Activated T-helper 17 cell treated with anti-CD3 and anti-CD28 coated beads, Interleukin-2, amount 50 U/mL, for 72 hours (primary cell): ENCODE measurements at regions not wholly inside any gene's neighbourhood (a gene's known extent, or its start where the extent isn't known, plus 50 kb on each side); places are given as distances from the start of the nearest gene placed in this dataset.

Experiments used
- ATAC-seq: fragments of 150-1000 bp; cut with Tn5 transposase; replicated peaks from 2 replicates; pipeline ENCODE4 v1.10.0; 2021; ENCODE audit warnings: mild to moderate bottlenecking, moderate library complexity
- H3K27ac Mint-ChIP-seq: one replicate; pipeline ENCODE4 v1.8.0; 2022; ENCODE audit warnings: mixed read lengths
- H3K27me3 Mint-ChIP-seq: one replicate; pipeline ENCODE4 v1.8.0; 2022; ENCODE audit warnings: mixed read lengths
- H3K36me3 Mint-ChIP-seq: one replicate; pipeline ENCODE4 v1.8.0; 2022; ENCODE audit warnings: low read depth, mild to moderate bottlenecking, mixed read lengths
- H3K4me1 Mint-ChIP-seq: one replicate; pipeline ENCODE4 v1.8.0; 2022; ENCODE audit warnings: mixed read lengths
- H3K4me3 Mint-ChIP-seq: one replicate; pipeline ENCODE4 v1.8.0; 2022; ENCODE audit warnings: mild to moderate bottlenecking, mixed read lengths
- H3K9me3 Mint-ChIP-seq: one replicate; pipeline ENCODE4 v1.8.0; 2022; ENCODE audit warnings: mixed read lengths

DNA sequence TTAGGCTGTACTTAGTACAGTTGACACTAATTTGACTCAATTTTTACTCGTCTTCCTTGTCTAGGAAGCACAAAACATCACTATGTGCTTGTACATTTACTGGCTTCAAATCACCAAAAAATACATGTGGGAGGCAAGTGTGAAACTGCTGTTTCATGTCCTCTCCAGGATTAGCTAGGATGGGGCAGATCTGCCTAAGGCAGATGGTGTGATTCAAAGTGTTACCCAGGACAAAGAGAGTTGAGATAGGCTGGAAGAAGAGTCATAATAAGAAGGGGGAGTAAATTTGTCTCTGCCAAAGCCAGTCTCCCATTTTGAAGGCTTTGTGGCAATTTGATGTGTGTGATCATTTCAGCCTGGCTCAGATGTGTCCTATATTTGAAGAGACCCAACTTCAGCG is 821.6 kb upstream of the ZEB2 start:
- no peak overlapping the region for H3K27ac Mint-ChIP-seq
- H3K27me3 Mint-ChIP-seq, result no peaks in the 10 kb centered on the region
- H3K4me3 Mint-ChIP-seq, result no peak overlapping the region
- H3K36me3 Mint-ChIP-seq, result no peaks in the 10 kb centered on the region
- no peaks in the 10 kb centered on the region for H3K9me3 Mint-ChIP-seq
- H3K4me1 Mint-ChIP-seq, result no peaks in the 10 kb centered on the region
- no peak for ATAC-seq

DNA sequence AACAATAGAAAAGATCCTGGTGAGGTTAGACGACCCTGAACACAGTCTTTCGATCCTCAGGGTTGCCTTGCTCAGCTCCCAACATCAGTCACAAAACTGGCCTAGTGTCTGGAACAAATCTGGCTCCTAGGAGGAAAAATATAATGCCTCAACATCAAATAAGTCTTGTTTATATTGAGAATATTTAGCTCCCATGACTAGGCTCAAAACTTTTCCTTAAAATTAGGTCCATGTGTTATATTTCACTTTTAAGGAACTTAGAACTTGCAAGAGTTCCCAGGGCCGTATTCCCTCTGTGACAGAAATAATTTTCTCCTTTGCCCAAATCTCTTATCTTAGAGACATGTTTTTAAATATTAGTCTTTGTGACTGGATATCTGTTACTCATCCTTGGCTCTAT is 819.7 kb upstream of the ZEB2 start:
- H3K4me3 Mint-ChIP-seq, result no peak overlapping the region
- H3K27me3 Mint-ChIP-seq, result no peaks in the 10 kb centered on the region
- H3K27ac Mint-ChIP-seq, result no peak overlapping the region
- H3K36me3 Mint-ChIP-seq, result no peaks in the 10 kb centered on the region
- ATAC-seq, result no peak
- H3K4me1 Mint-ChIP-seq, result no peaks in the 10 kb centered on the region
- H3K9me3 Mint-ChIP-seq, result no peaks in the 10 kb centered on the region

DNA sequence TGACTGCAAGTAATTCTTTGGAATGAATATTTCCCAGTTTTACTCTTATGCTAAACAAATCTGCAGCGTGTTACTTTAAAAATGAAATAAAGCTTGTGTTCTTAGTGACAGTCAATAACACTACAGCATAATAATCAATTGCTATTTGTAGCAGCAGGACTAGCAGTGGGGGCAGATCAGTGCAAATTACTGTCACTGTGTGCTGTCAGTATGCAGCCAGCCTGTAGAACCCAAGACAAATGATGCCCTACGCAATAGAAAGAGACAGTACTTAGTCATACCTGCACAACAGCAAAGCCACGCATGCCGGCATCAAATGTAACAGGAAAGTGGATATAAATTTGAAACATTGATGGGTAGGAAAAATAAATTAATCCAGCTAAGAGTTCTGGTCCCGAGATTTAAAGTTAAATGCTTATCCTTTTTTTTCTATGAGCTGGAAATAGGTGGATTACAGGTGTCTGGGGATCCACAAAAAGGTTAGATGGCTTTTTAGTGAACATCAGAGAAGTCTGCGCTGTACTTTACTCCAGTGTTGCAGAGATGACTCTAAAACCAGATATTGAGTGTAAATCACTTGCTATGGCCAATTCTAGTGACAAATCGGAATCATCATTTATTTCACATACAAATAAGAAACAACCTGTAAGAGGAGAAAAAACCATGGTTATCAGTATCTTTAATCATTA is 812.4 kb upstream of the ZEB2 start:
- no peak for ATAC-seq
- no peaks in the 10 kb centered on the region for H3K36me3 Mint-ChIP-seq
- H3K27ac Mint-ChIP-seq, result no peak overlapping the region

DNA sequence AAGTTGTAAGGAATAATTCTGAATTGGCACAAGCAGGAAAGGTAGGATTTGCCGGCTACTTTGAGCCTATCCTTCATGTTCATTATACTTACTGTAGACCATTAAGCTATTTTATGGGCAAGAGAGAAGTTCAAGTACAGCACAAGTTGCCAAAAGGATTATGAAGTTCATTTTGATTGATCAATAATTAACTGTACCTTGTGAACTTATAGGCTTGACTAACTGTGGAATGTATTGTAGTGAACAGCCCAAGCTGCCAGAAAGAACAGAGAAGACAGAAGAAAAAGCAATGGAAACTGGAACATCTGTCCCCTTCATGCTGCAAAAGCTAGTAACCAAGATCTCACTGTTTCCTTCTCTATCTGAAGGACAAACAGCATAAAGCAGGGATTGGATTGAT is 810.1 kb upstream of the ZEB2 start:
- no peaks in the 10 kb centered on the region for H3K9me3 Mint-ChIP-seq
- no peak for ATAC-seq
- H3K27ac Mint-ChIP-seq, result no peak overlapping the region
- H3K36me3 Mint-ChIP-seq, result no peaks in the 10 kb centered on the region
- H3K4me1 Mint-ChIP-seq, result no peaks in the 10 kb centered on the region
- no peak overlapping the region for H3K4me3 Mint-ChIP-seq
- peaks cover 3% of the 10 kb centered on the region for H3K27me3 Mint-ChIP-seq

More for the DNA sequence above, 812.4 kb upstream of the ZEB2 start:
- Mint-ChIP-seq H3K9me3 (no peaks in the 10 kb centered on the region), H3K4me3 (no peak overlapping the region), H3K4me1 (no peaks in the 10 kb centered on the region), H3K27me3 (peaks cover 3% of the 10 kb centered on the region)

DNA sequence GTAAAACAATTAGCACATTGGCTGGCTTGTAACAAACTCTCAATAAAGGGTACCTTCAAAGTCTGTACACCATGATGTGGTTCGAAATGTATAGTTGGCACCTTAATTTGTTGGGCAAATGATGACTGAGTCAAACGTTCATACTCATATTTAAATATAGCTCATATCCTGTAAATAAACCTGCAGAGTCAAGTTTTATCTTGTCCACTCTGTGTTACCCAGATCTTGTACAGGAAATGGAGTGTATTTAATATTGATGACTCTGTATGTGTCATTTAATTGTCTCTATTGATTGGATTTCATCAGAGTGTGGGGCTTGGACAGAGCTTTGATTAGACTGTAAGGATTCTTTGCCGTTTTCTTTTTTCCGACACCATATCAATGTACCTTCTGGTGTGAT is 805.6 kb upstream of the ZEB2 start:
- no peaks in the 10 kb centered on the region for H3K9me3 Mint-ChIP-seq
- no peaks in the 10 kb centered on the region for H3K27me3 Mint-ChIP-seq
- peaks cover 5% of the 10 kb centered on the region for H3K4me1 Mint-ChIP-seq
- no peak for ATAC-seq
- no peaks in the 10 kb centered on the region for H3K36me3 Mint-ChIP-seq
- no peak overlapping the region for H3K4me3 Mint-ChIP-seq
- no peak overlapping the region for H3K27ac Mint-ChIP-seq

DNA sequence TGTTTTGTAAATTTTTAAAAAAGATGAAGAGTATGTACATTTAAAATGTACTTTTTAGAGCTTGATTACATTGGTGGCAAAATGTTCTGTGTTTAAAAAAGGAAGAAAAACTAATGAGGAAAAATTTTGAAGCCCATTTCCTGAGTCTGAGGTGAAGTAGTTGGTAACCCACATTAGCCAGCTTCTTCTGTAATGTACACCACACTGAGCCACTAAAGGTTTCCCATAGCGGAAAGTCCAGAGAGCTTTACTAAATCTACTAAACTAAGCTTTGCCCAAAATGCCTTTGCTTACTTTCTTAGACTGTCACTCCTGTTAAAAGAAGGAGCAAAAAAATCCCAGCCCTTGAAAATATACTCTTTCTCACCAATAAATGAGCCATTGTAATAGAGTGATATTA is 804.8 kb upstream of the ZEB2 start:
- H3K36me3 Mint-ChIP-seq, result no peaks in the 10 kb centered on the region
- H3K4me1 Mint-ChIP-seq, result peaks cover 5% of the 10 kb centered on the region
- no peaks in the 10 kb centered on the region for H3K27me3 Mint-ChIP-seq
- no peak overlapping the region for H3K27ac Mint-ChIP-seq
- H3K4me3 Mint-ChIP-seq, result no peak overlapping the region
- H3K9me3 Mint-ChIP-seq, result no peaks in the 10 kb centered on the region
- no peak for ATAC-seq

DNA sequence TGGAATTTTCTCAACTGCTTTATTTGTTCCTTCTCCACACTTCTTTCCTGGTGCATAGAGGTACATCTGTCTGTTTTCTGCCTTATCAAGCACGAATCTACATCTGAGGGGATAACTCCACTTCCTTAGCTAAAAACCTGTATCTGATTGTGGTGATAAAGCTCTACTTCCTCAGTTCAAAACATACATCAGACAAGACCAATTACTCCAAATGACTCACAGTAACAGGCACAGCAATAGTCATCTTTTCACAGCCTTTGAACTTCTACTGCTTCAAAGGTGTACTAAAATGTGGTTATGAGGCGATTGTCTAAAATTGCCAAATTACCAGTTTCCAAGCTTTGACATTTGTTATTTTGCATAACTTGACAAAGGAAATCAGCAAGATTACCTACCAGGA is 803.6 kb upstream of the ZEB2 start:
- H3K4me3 Mint-ChIP-seq, result no peak overlapping the region
- H3K27me3 Mint-ChIP-seq, result no peaks in the 10 kb centered on the region
- peaks cover 5% of the 10 kb centered on the region for H3K4me1 Mint-ChIP-seq
- no peaks in the 10 kb centered on the region for H3K36me3 Mint-ChIP-seq
- ATAC-seq, result peak; percentile 81
- no peak overlapping the region for H3K27ac Mint-ChIP-seq
- no peaks in the 10 kb centered on the region for H3K9me3 Mint-ChIP-seq

DNA sequence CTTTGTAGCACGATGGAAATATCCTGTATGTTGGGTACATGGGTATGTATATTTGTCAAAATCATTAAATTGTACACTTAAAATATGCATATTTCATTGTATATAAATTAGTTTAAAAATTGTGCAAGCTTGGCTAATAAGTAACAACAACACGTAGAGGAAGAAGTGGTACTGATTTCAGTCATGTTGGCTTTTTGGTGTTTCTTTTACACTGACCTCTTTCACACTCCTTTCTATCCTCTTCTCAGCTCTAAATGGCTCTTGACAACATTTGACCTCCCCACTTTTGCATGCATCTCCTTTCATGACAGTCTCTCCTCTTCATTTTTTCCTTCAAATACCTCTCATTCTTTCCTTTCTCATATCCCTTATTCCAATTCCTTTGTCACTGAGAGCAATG is 801.4 kb upstream of the ZEB2 start:
- ATAC-seq, result no peak
- no peaks in the 10 kb centered on the region for H3K36me3 Mint-ChIP-seq
- no peak overlapping the region for H3K4me3 Mint-ChIP-seq
- H3K4me1 Mint-ChIP-seq, result peaks cover 5% of the 10 kb centered on the region
- no peak overlapping the region for H3K27ac Mint-ChIP-seq
- no peaks in the 10 kb centered on the region for H3K27me3 Mint-ChIP-seq
- H3K9me3 Mint-ChIP-seq, result peaks cover 6% of the 10 kb centered on the region

DNA sequence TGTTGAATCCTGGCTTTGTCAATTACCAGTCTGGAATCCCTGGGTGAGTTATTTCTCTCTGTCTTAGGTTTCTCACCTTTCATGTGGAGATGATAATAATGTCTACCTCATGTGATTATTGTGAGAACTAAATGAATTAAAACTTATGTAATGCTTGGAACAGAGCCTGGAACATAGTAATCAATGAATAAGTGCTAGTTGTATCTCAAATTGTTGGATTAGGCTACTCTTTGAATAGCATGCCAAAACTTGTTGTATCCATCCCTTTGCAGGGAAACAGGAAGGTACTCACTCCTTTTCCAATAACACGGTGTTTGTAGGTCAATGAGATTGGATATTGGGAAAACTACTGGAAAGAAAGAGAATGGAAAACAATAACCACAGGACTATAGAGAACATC is 796.6 kb upstream of the ZEB2 start:
- no peaks in the 10 kb centered on the region for H3K4me1 Mint-ChIP-seq
- no peaks in the 10 kb centered on the region for H3K27me3 Mint-ChIP-seq
- H3K36me3 Mint-ChIP-seq, result no peaks in the 10 kb centered on the region
- peaks cover 6% of the 10 kb centered on the region for H3K9me3 Mint-ChIP-seq
- no peak overlapping the region for H3K27ac Mint-ChIP-seq
- ATAC-seq, result no peak
- H3K4me3 Mint-ChIP-seq, result no peak overlapping the region

DNA sequence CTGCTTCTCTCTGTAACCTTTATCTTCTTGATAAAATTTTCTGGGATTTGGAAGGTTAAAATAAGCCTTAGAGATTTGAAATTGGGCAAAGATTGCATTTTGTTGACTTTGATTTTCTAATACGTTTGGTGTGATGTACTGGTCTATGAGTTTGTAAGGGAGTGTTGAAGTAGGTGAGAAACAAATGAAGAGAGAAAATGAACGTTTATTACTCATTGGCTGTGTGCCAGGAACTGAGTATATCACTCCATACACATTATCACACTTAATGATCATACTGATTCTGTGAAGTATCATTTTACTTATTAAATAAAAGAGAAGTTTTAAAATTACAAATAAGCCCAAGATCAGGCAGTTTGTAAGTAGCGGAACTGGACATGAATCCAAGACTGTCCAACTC is 795.1 kb upstream of the ZEB2 start:
- Mint-ChIP-seq H3K9me3 (peaks cover 10% of the 10 kb centered on the region), H3K4me1 (no peaks in the 10 kb centered on the region), H3K36me3 (no peaks in the 10 kb centered on the region), H3K27ac (no peak overlapping the region), H3K27me3 (no peaks in the 10 kb centered on the region), H3K4me3 (no peak overlapping the region)
- ATAC-seq, result no peak

DNA sequence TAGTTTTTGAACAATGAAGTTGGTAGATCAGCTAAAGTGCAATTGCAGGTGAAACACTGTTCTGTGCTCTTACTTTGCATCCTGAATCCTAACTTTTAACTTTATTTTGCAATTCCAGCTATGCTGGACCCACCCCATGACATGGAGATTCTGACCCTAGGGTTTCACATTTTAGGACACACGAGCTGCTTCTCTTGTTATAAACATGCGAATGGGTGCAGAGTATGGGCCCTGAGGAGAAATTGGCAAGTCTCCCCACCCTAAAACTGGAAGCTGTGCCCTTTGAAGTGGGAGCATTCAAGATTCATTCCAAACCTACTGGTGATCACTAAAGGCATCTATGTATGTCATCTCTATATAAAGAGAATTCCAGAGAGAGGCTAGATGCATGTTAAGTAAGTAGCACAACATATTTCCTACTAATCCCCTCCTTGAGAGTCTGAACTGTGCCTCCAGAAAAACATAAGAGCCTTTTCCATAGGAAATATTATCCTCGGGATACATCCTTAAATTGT is 794.3 kb upstream of the ZEB2 start:
- no peaks in the 10 kb centered on the region for H3K27me3 Mint-ChIP-seq
- ATAC-seq, result no peak
- no peak overlapping the region for H3K27ac Mint-ChIP-seq
- H3K9me3 Mint-ChIP-seq, result peaks cover 13% of the 10 kb centered on the region
- no peaks in the 10 kb centered on the region for H3K36me3 Mint-ChIP-seq
- no peak overlapping the region for H3K4me3 Mint-ChIP-seq
- no peaks in the 10 kb centered on the region for H3K4me1 Mint-ChIP-seq

DNA sequence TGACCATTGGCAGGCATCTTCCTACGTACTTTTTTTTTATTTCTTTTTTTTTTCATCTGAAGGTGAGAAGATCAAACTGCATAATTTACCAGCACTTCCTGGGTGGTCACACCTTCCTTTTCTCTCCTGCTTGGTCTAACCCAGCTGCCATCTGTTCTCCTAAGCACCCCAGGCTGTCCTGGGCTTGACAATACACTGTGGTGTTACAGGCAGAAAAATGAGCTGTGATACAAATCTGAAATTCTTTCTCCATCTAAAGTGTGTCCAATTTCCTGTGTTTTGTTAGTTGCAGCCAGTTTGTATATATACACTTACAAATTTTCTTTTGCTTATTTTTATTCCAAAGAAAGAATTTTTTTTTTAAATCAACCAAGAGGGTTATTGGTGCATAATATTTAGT is 786.0 kb upstream of the ZEB2 start:
- no peak for ATAC-seq
- H3K9me3 Mint-ChIP-seq, result peaks cover 4% of the 10 kb centered on the region
- H3K36me3 Mint-ChIP-seq, result no peaks in the 10 kb centered on the region
- H3K27ac Mint-ChIP-seq, result no peak overlapping the region
- H3K27me3 Mint-ChIP-seq, result no peaks in the 10 kb centered on the region
- no peak overlapping the region for H3K4me3 Mint-ChIP-seq
- H3K4me1 Mint-ChIP-seq, result no peaks in the 10 kb centered on the region

DNA sequence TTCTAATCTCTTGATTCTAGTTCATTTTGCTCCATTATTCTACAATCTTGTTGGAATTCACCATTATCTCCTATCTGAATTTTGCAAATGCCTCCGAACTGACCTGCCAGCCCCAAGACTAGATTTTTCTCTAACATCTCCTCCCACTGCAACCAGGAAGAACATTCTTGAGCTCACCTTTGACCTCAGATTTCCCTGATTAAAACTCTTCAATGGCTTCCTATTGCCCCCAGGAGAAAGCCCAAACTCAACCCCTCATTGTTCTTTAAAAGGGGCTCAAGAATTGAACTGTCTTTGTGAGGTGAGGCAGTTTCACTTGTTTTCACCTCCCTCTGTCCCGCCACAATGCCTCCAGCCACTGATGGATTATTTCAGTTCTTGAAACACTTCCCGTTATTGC is 784.6 kb upstream of the ZEB2 start:
- Mint-ChIP-seq H3K36me3 (no peaks in the 10 kb centered on the region), H3K4me1 (no peaks in the 10 kb centered on the region), H3K4me3 (no peak overlapping the region), H3K27me3 (no peaks in the 10 kb centered on the region), H3K27ac (no peak overlapping the region), H3K9me3 (peaks cover 4% of the 10 kb centered on the region)
- no peak for ATAC-seq

DNA sequence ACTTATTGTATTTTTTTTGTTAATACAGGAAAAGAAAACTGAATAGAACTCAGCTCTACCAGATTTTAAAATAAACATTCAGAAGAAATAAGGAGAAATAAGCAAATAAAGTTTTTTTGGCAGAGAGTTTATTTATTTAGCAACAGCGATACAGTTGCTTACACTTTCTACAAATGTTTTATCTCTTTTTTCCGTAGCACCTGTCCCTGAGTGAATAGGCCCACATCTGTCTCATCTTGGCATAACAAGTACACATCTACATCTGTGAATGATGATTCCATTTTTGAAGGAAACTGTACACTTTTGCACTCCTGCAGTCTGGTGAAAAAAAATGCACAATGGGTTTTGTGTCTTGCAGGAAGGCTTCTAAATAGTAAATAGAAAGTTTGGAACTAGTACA is 783.6 kb upstream of the ZEB2 start:
- no peak overlapping the region for H3K27ac Mint-ChIP-seq
- H3K9me3 Mint-ChIP-seq, result no peaks in the 10 kb centered on the region
- no peak for ATAC-seq
- H3K4me3 Mint-ChIP-seq, result no peak overlapping the region
- no peaks in the 10 kb centered on the region for H3K4me1 Mint-ChIP-seq
- no peaks in the 10 kb centered on the region for H3K36me3 Mint-ChIP-seq
- no peaks in the 10 kb centered on the region for H3K27me3 Mint-ChIP-seq

DNA sequence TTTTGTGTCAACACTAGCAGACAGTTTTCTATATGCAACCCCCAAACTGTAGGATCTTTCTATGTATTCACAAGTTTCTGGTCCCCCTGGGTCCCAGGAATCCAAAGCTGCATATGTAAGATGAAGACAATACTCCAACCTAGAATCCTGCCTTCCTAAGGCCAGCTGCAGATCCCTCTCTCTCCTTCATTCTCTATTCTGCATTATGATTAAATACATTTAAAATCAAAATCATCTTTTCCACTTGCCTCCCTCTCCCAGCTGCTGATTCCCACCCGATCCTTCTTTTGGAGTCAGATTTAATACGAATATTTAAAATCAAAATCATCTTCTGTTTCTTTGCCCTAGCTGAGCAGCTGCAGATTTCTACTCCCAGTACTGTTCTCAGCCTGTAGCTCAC is 783.0 kb upstream of the ZEB2 start:
- Mint-ChIP-seq H3K4me1 (no peaks in the 10 kb centered on the region), H3K4me3 (no peak overlapping the region), H3K27me3 (no peaks in the 10 kb centered on the region), H3K36me3 (no peaks in the 10 kb centered on the region), H3K27ac (no peak overlapping the region), H3K9me3 (no peaks in the 10 kb centered on the region)
- no peak for ATAC-seq

DNA sequence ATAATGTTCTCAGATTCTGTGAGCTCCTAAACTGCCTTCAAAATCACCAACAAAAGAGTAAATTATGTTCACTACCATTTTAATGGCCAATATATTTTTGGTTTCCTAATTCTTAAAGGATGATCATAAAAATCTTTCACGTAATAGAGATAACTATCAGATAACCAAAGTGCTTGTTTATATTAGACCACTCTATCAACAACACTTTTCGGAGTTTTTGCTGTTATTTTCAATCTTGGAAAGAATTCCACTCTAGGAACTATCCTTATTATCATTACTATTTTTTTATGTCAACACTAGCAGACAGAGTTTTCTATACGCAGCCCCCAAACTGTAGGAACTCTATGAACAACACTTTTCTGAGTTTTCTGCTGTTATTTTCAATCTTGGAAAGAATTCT is 782.5 kb upstream of the ZEB2 start:
- H3K36me3 Mint-ChIP-seq, result no peaks in the 10 kb centered on the region
- H3K9me3 Mint-ChIP-seq, result no peaks in the 10 kb centered on the region
- H3K27me3 Mint-ChIP-seq, result no peaks in the 10 kb centered on the region
- no peak overlapping the region for H3K4me3 Mint-ChIP-seq
- H3K4me1 Mint-ChIP-seq, result no peaks in the 10 kb centered on the region
- no peak for ATAC-seq
- H3K27ac Mint-ChIP-seq, result no peak overlapping the region
